H7 (cell line): ENCODE measurements at regions not wholly inside any gene's neighbourhood (a gene's known extent, or its start where the extent isn't known, plus 50 kb on each side); places are given as distances from the start of the nearest gene placed in this dataset.
"Not testable (repeated sequence)": the region's sequence is repeated elsewhere in the genome, so short reads cannot be mapped to it uniquely, and the experiment has no call there.

Experiments used
- DNase-seq: peaks from one replicate; pipeline ENCODE4 v3.0.0; 2012
- H3K27me3 ChIP-seq: 2 replicates; pipeline ENCODE4 v1.6.0; 2011; ENCODE audit warnings: mild to moderate bottlenecking, low read length; ENCODE audit not compliant: control insufficient read depth, insufficient read depth
- H3K36me3 ChIP-seq: replicated peaks from 2 replicates; pipeline ENCODE4 v1.5.1; 2011; ENCODE audit warnings: low read length; ENCODE audit not compliant: control insufficient read depth, insufficient read depth
- H3K4me3 ChIP-seq: 2 replicates; pipeline ENCODE4 v1.5.1; 2011; ENCODE audit warnings: low read depth, mild to moderate bottlenecking, control low read depth, low read length, moderate library complexity; ENCODE audit not compliant: insufficient read depth

- Histone ChIP-seq H3K36me3 (no peaks in the 10 kb centered on the region), H3K4me3 (no peak overlapping the region), H3K27me3 (no peaks in the 10 kb centered on the region)
- DNase-seq = no peak
These were observed 592.4 kb downstream of the CSNK1G3 start for GRCh38 chr5:124104344-124104743.

- Histone ChIP-seq H3K36me3 (no peaks in the 10 kb centered on the region), H3K4me3 (no peak overlapping the region), H3K27me3 (no peaks in the 10 kb centered on the region)
- no peak for DNase-seq
These were observed 591.7 kb downstream of the CSNK1G3 start for GRCh38 chr5:124103671-124104070.

- not testable (repeated sequence) for H3K27me3 ChIP-seq, DNase-seq, H3K36me3 ChIP-seq, H3K4me3 ChIP-seq
These were observed 591.1 kb downstream of the CSNK1G3 start for GRCh38 chr5:124103056-124103455.

- no peak for DNase-seq
- no peaks in the 10 kb centered on the region for H3K36me3 ChIP-seq
- no peaks in the 10 kb centered on the region for H3K27me3 ChIP-seq
- no peak overlapping the region for H3K4me3 ChIP-seq
These were observed 590.5 kb downstream of the CSNK1G3 start for GRCh38 chr5:124102486-124102885.

DNA sequence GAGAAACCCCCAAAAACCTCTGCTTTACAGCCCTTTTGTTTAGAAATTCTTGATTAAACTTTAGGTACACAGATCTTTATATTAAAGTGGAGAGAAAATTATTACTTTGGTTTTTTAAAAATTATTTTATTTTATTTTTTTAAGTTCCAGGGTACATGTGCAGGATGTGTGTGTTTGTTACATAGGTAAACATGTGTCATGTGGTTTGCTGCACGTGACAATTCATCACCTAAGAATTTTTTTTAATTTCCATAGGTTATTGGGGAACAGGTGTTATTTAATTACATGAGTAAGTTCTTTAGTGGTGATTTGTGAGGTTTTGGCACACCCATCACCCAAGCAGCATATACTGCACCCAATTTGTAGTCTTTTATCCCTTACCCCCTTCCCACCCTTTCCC is 581.7 kb downstream of the CSNK1G3 start:
- no peak overlapping the region for H3K4me3 ChIP-seq
- no peaks in the 10 kb centered on the region for H3K27me3 ChIP-seq
- H3K36me3 ChIP-seq = no peaks in the 10 kb centered on the region
- no peak for DNase-seq

- DNase-seq = no peak
- Histone ChIP-seq H3K36me3 (no peaks in the 10 kb centered on the region), H3K27me3 (no peaks in the 10 kb centered on the region), H3K4me3 (no peak overlapping the region)
These were observed 578.1 kb downstream of the CSNK1G3 start for GRCh38 chr5:124090115-124090514.

DNA sequence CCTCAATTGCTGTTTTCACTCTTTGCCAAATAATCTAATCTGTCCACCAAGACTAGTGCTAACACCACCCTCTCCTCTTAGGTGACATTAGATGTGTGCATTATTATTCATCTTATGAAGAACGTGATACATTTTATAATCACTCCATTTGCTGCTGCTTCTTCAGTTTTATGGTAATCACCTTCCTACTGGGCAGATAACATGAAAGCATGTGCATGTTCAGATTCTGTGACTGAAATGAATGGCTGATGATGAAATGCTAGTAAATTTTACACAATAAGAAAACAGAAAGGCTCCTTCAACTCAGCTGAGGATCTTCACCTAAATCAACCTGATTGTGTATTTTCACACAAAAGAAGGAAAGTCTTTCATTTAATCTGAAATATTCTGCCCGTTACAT is 577.6 kb downstream of the CSNK1G3 start:
- Histone ChIP-seq H3K36me3 (no peaks in the 10 kb centered on the region), H3K27me3 (no peaks in the 10 kb centered on the region), H3K4me3 (no peak overlapping the region)
- DNase-seq = no peak

DNA sequence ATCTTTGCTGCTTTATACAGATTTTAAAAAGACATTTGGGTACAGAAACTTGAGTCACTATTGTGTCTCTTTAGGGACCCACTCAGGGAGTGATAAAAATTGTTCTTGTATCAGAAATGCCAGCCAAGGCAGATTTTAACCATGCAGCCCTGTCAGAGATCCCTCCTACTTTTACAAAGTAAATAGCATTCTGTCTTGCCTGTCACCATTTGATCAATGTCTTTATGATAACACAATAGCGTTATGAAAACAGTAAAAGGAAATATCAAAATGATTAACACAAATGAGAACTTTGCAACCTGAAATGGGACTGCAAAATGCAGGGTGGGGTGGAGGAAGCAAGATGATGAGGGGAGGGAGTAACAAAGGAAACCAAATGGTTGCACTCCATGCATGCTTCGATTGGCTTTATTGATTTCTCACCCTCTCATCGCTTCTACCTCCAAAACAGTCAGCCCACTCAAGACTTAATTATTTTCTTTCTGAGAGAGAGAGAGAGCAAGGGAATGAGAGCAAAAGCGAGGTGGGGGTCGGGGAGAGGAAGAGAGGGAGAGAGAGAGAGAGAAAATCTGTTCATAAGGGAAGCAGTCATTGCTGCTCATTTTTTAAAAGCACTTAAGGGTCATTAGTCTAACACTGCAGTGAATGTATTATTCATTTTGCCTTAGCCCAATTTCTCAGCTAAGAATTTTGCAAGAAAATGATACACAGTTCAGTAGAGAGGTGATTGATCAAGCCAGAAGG is 576.5 kb downstream of the CSNK1G3 start:
- Histone ChIP-seq H3K36me3 (no peaks in the 10 kb centered on the region), H3K4me3 (no peak overlapping the region), H3K27me3 (no peaks in the 10 kb centered on the region)
- no peak for DNase-seq

- Histone ChIP-seq H3K4me3 (no peak overlapping the region), H3K27me3 (no peaks in the 10 kb centered on the region), H3K36me3 (no peaks in the 10 kb centered on the region)
- DNase-seq = peak; percentile 12
These were observed 575.8 kb downstream of the CSNK1G3 start for GRCh38 chr5:124087752-124088151.

DNA sequence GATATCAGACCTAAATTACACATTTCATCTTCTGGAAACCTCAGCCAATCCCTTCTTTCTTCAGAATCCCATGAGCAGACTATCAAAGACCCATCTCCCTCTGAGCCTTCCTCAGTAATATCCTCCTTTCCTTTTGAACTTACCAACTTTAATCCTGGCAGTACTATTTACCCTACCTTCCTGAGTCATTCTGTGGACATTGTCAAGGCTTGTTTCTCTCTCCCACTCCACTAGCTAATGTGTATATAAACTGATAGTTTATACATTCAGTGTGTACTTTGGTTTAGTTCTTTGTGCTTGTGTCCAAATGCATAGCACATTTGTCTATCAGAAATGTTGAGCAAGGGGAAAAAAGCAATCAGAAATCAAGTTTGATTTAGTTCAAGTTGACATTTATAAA is 568.3 kb downstream of the CSNK1G3 start:
- Histone ChIP-seq H3K36me3 (no peaks in the 10 kb centered on the region), H3K27me3 (no peaks in the 10 kb centered on the region), H3K4me3 (no peak overlapping the region)
- no peak for DNase-seq

DNA sequence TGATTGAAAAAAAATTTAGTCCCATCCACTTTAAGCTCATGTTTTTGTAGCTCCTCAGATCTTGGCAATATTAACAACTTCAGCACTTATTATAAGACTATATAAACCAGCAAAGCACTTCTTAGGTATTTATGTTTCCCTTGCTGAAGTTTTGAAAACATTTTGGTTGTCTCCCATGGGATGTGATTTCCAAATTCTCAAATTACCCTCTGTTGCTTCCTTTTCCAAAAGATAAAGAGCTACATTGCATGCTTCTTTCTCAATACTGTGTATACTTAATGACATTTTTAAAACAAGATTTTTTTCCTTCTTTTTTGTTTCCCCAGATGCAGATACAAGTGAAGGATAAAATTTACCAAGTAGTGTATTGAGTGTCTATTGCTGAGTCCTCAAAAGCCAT is 567.1 kb downstream of the CSNK1G3 start:
- no peaks in the 10 kb centered on the region for H3K27me3 ChIP-seq

GRCh38 chr5:124074500-124074899 is 562.5 kb downstream of the CSNK1G3 start:
- Histone ChIP-seq H3K27me3 (no peaks in the 10 kb centered on the region), H3K36me3 (no peaks in the 10 kb centered on the region), H3K4me3 (no peak overlapping the region)
- no peak for DNase-seq

More for the DNA sequence above, 567.1 kb downstream of the CSNK1G3 start:
- no peaks in the 10 kb centered on the region for H3K36me3 ChIP-seq
- H3K4me3 ChIP-seq = no peak overlapping the region
- no peak for DNase-seq

DNA sequence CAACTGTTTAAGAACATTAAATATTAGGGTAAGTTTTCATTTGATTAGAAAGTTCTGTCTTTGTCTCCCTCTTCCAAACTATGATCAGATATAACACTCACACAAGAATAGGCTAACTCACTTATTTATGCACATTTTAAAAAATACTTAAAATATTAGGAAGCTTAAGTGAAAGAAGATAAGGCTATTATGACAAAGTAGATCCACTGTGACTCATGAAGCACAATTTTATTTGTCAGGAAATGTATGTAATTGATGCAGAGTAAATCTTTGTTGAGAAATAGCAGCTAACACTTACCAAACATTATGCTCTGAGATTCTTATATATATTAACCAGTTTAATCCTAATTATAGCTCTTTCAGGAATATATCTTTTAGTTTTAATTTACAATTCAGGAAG is 560.6 kb downstream of the CSNK1G3 start:
- no peak for DNase-seq
- Histone ChIP-seq H3K27me3 (no peaks in the 10 kb centered on the region), H3K4me3 (no peak overlapping the region), H3K36me3 (no peaks in the 10 kb centered on the region)

DNA sequence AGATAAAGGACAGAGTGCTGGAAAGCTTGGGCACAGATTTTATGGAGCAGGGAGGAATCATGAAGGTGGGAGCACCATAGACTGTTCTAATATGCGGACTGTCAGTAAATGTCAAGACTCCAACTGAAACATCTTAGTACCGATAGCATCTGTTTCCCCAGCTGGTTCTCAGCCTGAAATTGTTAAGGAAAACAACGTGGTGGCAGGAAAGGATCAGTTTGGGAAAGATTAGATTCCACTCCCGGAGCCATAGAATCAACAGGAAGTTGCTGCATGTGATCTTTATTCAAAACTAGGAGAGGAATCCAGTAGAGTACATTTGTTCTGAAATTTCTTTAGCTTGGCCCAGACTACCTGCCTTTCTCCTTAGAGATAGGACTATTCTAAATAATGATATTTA is 559.1 kb downstream of the CSNK1G3 start:
- Histone ChIP-seq H3K27me3 (no peaks in the 10 kb centered on the region), H3K4me3 (no peak overlapping the region), H3K36me3 (no peaks in the 10 kb centered on the region)
- no peak for DNase-seq

- H3K4me3 ChIP-seq = no peak overlapping the region
- H3K27me3 ChIP-seq = no peaks in the 10 kb centered on the region
- H3K36me3 ChIP-seq = no peaks in the 10 kb centered on the region
- no peak for DNase-seq
These were observed 553.5 kb downstream of the CSNK1G3 start for GRCh38 chr5:124065508-124065907.

DNA sequence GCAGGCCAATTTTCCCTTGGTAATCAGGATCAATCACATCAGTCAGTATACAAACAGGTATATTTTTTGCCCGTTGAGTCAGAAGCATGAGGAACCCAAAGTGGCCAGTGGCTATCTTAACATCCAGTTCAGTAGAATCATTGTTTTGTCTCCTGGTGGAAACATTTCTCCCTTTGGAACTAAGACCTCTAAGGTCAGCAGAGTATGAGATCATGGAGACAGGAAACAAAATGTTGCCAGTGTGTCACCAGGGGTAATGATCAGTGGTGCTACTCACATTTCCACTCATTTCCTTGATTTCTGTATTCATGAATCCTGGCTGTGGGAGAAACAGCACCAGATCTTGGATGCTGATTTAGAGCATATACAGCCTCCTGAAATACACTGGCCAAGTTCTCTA is 553.0 kb downstream of the CSNK1G3 start:
- no peak overlapping the region for H3K4me3 ChIP-seq
- no peak for DNase-seq
- H3K27me3 ChIP-seq = no peaks in the 10 kb centered on the region
- H3K36me3 ChIP-seq = no peaks in the 10 kb centered on the region
